ENCODE measurements at regions not wholly inside any gene's neighbourhood (a gene's known extent, or its start where the extent isn't known, plus 50 kb on each side); places are given as distances from the start of the nearest gene placed in this dataset.
A peak's percentile ranks its signal among the peaks of the same experiment; 100 is the strongest.

DNA sequence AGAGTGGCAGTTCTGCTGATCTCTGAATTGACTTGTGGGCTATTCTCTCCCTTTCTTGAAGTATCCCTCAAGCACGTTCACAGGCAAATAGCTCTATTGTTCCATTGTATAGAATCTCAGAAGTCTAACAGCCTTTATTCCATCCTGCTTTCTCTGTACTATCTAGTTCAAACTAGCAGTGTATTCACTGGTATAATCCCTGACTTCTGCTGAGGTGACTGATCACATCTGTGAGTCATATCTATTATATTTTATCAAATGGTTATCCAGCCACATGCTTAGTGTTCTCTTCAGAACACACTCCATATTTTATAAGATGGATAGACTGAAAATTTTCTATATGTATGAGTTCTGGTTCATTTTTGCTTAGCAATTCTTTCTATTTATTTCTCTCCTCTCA, 866.1 kb downstream of the C12orf50 start:
- no peak for DNase-seq (ENCODE audit: low spot score)

DNA sequence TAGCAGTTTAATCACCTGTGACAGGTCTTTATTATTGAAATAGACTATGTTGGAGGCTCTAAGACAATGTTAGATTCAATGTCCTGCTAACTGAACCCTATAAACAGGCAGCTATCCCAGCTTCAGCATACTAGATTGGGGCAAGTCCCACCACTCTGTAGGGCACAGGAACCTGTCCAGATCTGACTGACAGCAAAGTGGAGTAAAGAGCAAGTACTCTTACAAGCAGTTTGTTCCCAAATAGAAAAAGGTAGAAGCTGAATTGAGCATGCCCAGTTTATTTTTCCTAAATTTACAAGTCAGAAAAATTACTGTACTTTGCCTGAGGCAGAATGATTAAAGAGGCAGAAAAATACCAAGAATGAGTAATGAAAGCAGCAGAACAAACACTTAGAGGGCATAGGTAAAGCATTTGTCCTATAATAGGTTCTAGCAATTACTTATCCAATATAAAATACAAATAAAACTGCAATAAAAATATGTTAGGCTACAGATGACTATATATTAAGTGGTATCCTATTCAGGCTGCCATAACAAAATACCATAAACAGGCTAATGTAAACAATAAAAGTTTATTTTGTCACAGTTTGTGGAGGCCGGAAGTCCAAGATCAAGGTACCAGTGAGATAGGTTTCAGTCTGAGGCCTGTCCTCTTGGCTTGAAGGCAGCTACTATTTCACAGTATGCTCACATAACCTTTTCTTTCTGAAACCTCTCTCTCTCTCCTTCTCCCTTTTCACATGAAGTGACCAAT, 868.2 kb downstream of the C12orf50 start:
- DNase-seq (ENCODE audit: low spot score): no peak

DNA sequence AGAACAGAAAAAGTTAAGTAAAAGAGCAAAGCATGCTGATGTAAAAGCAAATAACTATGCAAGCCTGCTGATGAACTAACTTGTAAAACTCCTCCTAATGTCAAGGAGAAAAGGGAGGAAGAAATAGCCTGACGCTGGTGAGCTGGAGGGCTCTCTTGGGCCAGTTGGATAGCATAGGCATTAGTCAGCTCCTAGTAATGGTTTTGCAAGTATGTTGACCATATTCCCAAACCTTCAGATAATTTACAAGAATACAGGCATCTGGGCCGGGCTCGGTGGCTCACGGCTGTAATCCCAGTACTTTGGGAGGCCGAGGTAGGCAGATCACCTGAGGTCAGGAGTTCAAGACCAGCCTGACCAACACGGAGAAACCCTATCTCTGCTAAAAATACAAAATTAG, 871.4 kb downstream of the C12orf50 start:
- peak; percentile 33 for DNase-seq (ENCODE audit: low spot score)

DNA sequence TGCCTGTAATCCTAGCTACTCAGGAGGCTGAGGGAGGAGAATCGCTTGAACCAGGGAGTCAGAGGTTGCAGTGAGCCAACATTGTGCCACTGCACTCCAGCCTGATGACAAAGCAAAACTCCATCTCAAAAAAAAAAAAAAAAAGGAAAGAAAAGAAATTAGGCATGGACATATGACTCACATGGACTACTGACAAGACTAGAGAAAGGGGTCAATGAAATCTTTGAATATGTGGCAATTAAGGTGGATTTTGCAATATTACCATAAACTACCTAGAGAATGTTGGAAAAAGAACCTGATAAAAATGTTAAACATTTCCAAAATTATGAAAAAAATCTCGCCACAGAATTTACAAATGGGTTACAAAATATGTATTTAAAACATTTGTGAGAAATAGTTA, 873.6 kb downstream of the C12orf50 start:
- DNase-seq (ENCODE audit: low spot score): no peak

DNA sequence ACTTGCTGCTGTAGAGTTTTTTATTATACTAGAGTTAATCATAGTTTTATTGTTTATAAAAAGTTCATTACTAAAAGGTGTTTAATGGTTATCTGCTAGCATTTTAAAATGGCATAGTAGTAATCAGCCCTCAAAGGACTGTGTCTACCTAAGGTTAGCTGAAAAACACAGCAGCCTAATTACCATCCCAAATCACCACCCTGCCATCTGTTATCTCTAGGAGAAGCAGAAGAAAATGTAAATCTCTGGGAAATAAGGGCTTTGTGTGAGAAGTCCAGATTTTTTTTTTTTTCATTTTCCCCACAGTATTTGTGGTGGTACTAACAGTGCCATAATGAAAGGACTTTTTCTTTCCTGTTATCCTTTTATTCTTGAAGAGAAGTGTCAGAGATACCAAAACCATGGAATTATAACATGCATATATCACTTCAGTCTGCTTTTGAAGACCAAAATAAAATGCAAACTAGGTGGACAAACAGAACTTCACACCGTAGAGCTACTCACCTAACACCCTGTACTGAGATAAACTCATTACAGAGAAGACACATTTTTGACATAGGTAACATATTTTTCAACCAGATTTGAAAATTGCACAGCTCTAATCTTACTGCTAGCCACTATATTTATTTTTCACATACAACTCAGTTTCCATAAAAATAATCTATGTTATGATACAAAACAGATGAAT, 876.2 kb downstream of the C12orf50 start:
- DNase-seq (ENCODE audit: low spot score): no peak

DNA sequence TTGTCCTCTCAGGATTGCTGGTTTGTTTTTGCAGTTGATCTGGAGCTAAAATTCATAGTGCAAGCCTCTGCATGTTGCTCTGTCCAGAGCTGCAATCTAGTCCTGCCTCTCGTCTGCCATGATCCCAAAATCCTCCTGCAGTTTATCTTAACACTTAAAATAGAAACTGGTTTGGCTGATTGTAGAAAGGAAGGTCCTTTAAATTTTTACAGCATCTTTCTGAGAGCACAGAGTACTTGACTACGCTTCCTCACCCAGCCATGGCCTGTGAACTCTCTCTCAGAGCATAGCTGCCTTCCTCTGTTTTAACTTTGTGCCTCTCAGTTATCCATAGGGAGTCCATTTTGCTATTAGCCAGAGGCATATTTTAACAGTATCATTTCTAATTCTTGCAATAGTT, 877.1 kb downstream of the C12orf50 start:
- no peak for DNase-seq (ENCODE audit: low spot score)

DNA sequence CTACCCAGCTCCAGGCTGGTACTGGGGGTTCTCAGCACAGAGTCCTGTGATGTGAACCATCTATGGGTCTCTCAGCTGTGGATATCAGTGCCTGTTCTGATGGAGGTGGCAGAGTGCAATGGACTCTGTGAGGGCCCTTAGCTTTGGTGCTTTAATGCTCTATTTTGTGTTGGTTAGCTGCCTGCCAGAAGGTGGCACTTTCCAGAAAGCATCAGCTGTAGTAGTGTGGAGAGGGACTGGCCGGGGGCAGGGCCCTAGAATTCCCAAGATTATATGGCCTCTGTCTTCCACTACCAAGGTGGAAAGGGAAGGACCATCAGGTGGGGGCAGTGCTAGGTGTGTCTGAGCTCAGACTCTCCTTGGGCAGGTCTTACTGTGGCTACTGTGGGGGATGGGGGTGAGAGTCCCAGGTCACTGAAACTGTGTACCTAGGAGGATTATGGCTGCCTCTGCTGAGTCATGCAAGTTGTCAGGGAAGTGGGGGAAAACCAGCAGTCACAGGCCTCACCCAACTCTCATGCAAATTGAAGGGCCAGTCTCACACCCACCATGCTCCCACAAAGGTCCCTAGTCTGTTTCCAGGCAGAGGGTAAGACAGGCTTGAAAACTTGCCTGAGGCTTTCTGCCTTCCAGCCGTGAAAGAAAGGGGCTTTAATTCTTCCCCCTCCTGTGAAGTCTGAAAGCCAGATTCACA, 878.1 kb downstream of the C12orf50 start:
- no peak for DNase-seq (ENCODE audit: low spot score)

DNA sequence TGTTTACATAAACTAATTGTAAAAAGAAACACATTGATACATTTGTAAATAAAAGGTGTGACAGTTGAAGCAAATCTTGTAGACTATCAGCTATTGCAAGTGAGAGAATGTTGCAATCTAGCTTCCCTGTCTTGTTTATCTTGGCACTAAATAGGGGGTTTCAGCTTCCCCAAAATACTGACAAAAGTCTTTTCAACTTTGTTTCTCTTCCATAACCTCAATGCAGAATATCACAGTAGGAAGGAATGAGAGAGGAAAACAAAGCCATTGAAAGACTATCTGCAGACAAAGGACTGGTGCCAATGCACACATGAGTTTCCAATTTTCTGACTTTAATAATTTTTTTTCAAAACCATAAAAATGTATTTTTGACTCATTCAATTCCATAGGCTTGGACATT, 886.2 kb upstream of the MGAT4C start:
- DNase-seq (ENCODE audit: low spot score): no peak

DNA sequence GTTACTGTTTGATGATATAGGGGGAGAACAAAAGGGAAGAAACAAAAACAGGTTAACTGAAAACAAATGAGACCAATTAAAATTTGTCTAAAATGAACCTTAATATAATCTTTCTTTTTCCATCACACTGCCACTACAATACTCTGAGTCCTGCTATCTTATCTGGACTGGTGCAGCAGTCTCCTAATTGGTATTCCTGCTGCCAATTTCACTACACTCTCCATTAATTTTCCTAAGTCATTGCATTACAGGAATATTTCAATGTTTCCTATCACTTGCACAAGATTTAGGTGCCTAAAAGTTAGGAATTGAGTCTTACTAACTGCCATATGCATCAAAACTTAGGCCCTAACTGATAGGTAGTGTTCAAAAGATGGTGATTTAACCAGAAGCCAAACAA, 884.9 kb upstream of the MGAT4C start:
- DNase-seq (ENCODE audit: low spot score): no peak

DNA sequence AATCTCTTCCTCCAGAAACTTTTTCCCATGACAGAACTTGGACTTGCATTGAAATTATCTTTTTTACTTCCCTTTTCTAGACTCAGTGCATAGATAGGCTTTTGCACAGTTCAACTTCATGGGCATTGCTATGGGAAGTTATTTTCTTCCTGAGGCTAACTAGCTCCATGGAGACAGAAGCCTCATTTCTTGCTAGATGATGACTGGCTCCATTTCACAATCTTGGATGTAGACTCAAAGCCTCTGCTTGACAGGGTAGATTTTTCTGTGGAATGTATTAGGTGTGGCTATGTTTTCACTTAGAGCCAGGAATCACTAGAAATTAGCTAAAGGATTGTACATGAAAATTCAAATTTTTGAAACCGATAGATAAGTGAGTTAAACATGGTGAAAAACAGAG, 884.1 kb upstream of the MGAT4C start:
- no peak for DNase-seq (ENCODE audit: low spot score)

DNA sequence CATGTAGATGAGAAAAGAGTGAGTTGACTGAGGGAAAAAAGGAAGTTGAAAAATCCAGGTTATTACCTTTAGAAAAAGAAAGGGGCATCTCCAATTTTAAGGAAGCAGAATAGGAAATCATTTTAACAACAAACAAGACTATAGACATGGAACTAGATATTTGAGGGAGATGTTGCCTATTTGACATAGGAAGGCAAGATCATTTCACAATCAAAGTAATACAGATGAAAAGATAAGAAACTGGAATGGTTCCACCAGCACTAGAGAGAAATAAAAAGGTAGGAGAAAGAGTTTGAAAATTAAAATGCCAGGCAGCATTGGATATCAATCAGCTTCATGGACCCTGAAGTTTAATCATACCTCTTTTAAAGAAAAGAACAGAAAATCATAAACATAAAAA, 881.0 kb upstream of the MGAT4C start:
- DNase-seq (ENCODE audit: low spot score): no peak

DNA sequence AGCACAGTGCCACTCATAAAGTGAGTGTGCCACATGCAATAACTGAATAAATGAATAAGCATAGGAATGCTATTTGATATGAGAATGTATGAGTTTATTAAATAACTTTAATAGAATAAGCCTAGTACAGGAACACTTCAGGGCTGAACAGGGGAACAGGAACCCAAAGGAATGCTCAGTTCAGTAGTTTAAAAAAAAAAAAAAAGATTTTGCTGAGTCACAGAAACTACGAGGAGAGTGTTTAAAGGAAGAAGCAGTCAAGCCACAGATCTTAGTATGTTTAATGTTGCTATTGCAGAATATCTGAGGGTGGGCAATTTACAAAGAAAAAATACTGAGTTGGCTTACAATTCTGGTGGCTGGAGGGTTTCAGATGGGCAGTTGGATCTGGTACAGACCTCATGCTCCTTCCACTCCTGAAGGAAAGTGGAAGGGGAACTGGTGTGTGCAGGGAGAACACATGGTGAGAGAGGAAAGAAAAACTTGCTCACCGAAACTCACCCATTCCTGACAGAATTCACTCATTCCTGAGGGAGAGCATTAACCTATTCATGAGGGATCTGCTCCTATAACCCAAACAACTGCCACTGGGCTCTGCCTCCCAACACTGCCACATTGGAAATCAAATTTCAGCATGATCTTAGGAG, 880.3 kb upstream of the MGAT4C start:
- DNase-seq (ENCODE audit: low spot score): peak; percentile 2

DNA sequence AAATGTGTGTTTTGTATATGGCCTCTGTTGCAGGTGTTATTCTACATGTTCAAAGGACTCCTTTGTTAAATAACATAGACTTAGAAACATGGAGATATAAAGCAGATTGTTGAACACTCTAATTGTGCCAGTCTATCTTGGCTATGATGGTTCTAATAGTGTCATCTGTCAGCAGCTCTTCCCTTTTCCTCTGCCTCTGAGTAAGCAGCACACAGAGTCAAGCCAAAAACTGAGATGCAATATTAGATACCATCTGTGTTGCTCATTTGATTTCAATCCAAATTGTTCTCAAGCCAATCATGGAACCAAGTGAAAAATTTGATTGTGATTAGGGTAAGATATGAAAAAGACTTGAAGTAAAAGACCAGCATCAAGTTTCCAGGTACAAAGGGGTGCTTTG, 871.1 kb upstream of the MGAT4C start:
- DNase-seq (ENCODE audit: low spot score): no peak

DNA sequence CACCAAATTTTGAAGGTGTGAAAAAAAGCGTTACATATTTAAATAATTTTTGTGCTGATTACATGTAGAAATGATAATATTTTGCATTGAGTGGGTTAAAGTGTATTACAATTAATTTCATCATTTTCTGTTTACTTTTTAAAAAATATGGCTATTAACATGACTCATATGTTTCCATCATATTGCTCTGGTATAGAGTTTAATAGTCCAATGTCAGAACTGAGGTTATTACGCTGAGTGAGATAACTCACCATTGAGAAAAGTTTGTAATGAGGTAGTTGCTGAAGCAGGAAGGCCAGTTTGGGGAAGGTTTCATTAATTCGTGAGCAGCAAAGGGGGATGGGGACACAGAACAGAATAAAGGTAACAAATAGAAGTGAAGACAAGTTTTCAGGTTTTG, 865.7 kb upstream of the MGAT4C start:
- no peak for DNase-seq (ENCODE audit: low spot score)

DNA sequence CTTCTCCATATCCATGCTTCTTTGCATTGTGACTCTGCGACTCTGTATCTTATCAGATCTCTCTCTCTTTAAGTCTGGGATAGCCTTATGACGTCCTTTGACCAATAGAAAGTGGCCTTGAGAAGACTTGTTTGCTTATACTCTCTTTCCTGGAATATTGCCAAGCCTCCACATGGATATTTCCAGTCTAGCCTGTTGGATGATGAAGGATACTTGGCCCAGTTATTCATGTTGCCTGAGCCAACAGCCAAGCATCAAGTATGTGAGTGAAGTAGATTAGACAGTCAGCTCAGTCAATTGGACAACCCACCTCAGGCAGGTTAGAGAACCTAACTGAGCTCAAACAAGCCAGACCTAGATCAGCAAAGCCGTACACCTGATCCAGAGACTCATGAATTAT, 864.2 kb upstream of the MGAT4C start:
- no peak for DNase-seq (ENCODE audit: low spot score)

DNA sequence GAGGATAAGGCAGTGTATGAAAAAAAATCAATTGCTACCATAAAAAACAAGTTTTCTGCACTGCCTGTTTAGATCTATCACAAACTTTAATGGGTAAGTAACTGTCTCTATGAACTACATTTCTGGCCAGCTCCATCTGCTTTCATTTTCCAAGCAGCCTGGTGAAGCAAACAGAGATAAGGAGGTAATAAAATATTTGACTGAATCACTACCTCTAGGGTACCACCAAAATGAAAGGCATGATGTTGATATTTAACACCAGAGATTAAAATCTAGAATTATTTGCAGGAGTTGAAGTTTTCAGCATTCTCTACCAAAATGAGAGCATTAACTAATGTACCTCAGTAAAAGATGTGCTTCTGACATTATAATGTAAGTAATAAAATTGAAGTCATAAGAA, 863.5 kb upstream of the MGAT4C start:
- no peak for DNase-seq (ENCODE audit: low spot score)

DNA sequence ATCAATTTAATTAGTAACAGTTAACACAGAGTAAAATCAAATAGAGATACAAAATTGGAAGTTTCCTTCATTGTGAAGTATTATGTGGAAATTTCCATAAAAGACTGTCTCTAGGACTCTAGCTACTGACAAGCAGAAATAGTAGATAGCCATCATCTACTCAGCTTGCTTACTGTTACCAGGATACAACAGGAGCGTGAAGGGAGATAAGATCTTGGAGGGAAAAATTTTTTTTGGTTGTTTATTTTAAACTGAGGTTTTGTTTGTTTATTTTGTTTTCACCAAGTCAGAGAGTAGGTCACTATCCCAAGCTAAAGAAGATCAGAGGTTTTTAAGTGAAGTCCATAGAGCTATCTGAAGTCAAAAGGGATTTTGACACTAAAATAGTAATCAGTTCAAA, 861.3 kb upstream of the MGAT4C start:
- DNase-seq (ENCODE audit: low spot score): no peak

DNA sequence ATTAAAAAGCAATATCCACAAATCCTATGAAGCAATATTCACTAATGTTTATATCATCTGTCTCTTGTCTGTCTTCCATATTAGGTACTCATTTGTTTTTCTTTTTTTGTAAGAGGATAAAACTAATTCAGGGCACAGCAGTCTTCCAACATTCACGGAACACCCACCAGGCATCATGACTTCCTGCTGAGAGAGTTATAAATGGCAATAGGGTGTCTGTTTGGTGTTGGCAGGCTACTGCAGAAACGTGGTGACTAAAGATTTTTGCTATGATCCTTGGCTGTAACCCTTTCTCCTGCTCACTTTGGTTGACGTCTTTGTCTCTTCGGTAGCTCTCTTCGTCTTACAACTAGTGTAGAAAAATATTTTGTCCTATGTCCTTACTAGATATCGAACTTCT, 860.6 kb upstream of the MGAT4C start:
- no peak for DNase-seq (ENCODE audit: low spot score)

DNA sequence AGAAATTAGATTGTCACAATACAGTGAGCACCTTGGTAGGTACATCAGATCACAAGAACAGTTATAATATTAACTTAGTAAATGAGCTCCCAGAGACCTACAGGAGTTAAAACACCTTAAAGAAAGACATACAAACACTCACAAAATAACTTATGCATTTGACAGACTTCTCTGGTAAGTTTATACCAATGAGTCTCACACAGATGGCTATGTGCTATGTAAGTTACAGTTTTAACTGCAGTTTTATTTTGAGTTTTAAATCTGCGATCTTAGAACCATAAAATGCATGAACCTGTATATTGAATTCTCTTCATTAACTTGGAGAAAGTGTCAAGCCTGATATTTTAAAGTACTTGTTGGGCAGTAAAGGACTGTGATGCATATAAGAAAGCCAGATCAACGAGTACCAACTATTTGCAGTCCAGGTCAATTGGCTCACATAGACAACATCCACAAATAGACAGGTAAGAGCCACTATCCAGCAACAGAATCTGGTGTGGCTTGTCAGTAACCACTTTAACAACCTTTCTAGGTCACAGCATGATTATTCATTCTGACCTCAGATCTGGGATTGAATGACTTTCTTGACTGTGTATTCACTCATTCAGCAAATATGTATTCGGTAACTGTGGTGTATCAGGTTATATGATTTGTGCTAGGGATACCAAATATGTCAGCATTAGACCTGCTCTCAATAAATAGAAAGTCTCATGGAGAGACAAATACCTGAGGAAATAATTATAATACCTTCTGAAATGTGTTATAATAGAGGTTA, 856.6 kb upstream of the MGAT4C start:
- no peak for DNase-seq (ENCODE audit: low spot score)

DNA sequence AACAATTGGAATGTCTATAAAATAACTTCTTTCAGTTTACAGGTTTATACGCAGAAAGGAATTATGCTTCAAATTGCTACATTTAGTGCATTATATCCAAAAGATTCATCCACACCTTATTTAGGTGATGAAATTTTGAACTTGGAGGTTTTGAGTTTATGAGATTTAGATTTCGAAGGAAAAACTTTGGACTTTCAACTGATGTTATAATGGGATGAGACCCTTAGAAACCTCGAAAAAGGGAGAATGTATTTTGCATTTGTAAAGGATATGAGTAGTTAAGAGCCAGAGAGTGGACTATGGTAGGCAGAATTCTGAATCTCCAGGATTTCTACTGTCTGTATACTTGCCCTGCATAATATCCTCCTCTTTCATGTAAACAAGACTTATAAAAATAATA, 851.6 kb upstream of the MGAT4C start:
- DNase-seq (ENCODE audit: low spot score): no peak

DNA sequence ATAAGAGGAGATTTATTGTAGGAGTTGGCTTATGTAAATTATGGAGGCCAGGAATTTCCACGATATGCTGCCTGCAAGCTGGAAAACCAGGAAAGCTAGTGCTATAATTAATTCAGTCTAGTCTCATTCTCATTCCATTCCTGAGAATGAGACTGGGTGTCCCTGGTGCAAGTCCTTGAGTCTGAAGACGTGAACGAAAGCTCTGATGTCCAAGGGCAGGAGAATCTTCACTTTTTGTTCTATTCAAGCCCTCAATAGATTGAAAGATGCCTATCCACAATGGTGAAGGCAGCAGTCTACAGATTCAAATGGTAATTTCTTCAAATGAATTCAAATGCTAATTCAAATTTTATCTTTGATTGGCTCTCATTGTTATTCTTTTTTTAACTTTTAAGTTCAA, 851.1 kb upstream of the MGAT4C start:
- no peak for DNase-seq (ENCODE audit: low spot score)

DNA sequence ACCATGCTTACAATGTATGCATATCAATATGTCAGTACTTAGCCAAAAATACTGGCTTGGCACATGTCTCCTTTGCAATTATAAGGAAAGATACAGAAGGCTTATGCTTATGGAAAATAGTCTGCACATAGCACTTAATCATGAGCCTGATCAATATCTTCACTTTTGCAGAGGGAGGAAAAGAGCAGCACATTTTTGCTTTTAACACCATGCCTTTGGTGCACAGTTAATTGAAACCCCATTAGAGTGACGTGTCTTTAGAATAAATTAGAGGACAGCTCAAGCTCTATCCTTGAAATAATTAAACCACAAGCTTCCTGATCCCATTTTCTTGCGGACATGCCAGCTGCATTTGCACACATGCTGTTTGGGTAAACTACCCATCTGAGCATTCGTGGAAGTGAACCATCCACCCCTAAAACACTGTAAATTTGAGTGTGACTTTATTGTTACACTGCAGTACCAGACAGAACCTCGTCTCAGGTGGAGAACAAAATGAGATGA, 839.9 kb upstream of the MGAT4C start:
- DNase-seq (ENCODE audit: low spot score): no peak

Data from hepatic stellate cell (primary cell).